Naive thymus-derived CD4-positive, alpha-beta T cell (primary cell): ENCODE measurements at regions not wholly inside any gene's neighbourhood (a gene's known extent, or its start where the extent isn't known, plus 50 kb on each side); places are given as distances from the start of the nearest gene placed in this dataset.
"Not testable (repeated sequence)": the region's sequence is repeated elsewhere in the genome, so short reads cannot be mapped to it uniquely, and the experiment has no call there.

ENCODE experiments used
- ATAC-seq: fragments of 150-1000 bp; cut with Tn5 transposase; 2 replicates; pipeline ENCODE4 v1.10.0; 2021; ENCODE audit warnings: mild to moderate bottlenecking, moderate library complexity
- CTCF ChIA-PET: fragments of 350-600 bp; sonication (Branson Sonifier 250); formaldehyde crosslinking; loops from one replicate; lab custom pipeline; 2021; ENCODE audit warnings: antibody characterized with exemption; lab: Charles Lee
- POLR2A ChIA-PET: fragments of 350-600 bp; sonication (Branson Sonifier 250); formaldehyde crosslinking; loops from one replicate; lab custom pipeline; 2021; ENCODE audit warnings: antibody characterized with exemption, inconsistent platforms; lab: Charles Lee
- DNase-seq, 9 donors: peaks; one replicate each; pipeline versions ENCODE4 v3.0.0 to v3.0.0-alpha.2; 2020 to 2022; ENCODE audit warnings: mixed read lengths in 1 of 9
- H3K27ac ChIP-seq: one replicate; pipeline ENCODE4 v1.7.0; 2013; ENCODE audit warnings: mild to moderate bottlenecking, low read depth, low read length, moderate library complexity
- H3K27me3 ChIP-seq, 2 donors: one replicate each; pipeline ENCODE4 v1.7.0; 2013; ENCODE audit warnings: low read length in 2 of 2, mild to moderate bottlenecking in 2 of 2, moderate library complexity in 2 of 2; ENCODE audit not compliant: control insufficient read depth in 2 of 2, insufficient read depth in 2 of 2
- H3K36me3 ChIP-seq, 3 experiments: 1 replicate in 2 of 3; 2 replicates in 1 of 3; pipeline ENCODE4 v1.7.0; 2013; ENCODE audit warnings: low read length in 3 of 3, mild to moderate bottlenecking in 3 of 3, moderate library complexity in 1 of 3; ENCODE audit not compliant: insufficient read depth in 3 of 3, control insufficient read depth in 2 of 3
- H3K4me1 ChIP-seq, 2 donors: one replicate each; pipeline ENCODE4 v1.7.0; 2013; ENCODE audit warnings: low read length in 2 of 2, mild to moderate bottlenecking in 2 of 2, moderate library complexity in 1 of 2; ENCODE audit not compliant: control insufficient read depth in 2 of 2, insufficient read depth in 2 of 2
- H3K4me3 ChIP-seq: 2 replicates; pipeline ENCODE4 v1.7.0; 2013; ENCODE audit warnings: mild to moderate bottlenecking, low read length
- H3K9me3 ChIP-seq, 3 experiments: 1 replicate in 2 of 3; 2 replicates in 1 of 3; pipeline ENCODE4 v1.7.0; 2013; ENCODE audit warnings: low read length in 3 of 3; ENCODE audit not compliant: control insufficient read depth in 2 of 3
- H3K27ac Mint-ChIP-seq, 9 donors: one replicate each; pipeline ENCODE4 v1.8.0; 2020 to 2022; ENCODE audit warnings: mixed read lengths in 9 of 9, mild to moderate bottlenecking in 8 of 9, moderate library complexity in 5 of 9, inconsistent platforms in 2 of 9
- H3K27me3 Mint-ChIP-seq, 5 donors: one replicate each; pipeline ENCODE4 v1.8.0; 2021 to 2022; ENCODE audit warnings: mixed read lengths in 5 of 5, mild to moderate bottlenecking in 1 of 5
- H3K36me3 Mint-ChIP-seq, 5 donors: one replicate each; pipeline ENCODE4 v1.8.0; 2020 to 2022; ENCODE audit warnings: mixed read lengths in 5 of 5, mild to moderate bottlenecking in 3 of 5, inconsistent platforms in 1 of 5
- H3K4me1 Mint-ChIP-seq, 7 donors: one replicate each; pipeline ENCODE4 v1.8.0; 2020 to 2022; ENCODE audit warnings: mixed read lengths in 7 of 7, mild to moderate bottlenecking in 3 of 7, inconsistent platforms in 1 of 7
- H3K4me3 Mint-ChIP-seq, 10 donors: one replicate each; pipeline ENCODE4 v1.8.0; 2020 to 2022; ENCODE audit warnings: mild to moderate bottlenecking in 10 of 10, mixed read lengths in 10 of 10, moderate library complexity in 6 of 10, inconsistent platforms in 2 of 10
- H3K9me3 Mint-ChIP-seq, 11 donors: one replicate each; pipeline ENCODE4 v1.8.0; 2020 to 2022; ENCODE audit warnings: mixed read lengths in 11 of 11, mild to moderate bottlenecking in 4 of 11, inconsistent platforms in 1 of 11, moderate library complexity in 1 of 11
- intact Hi-C, 2 donors: fragments of 100-400 bp; cut with micrococcal nuclease; formaldehyde crosslinking; loops; one replicate each; pipeline ENCODE4 v1.15.1; 2023

GRCh38 chr2:167749660-167750059, 497.7 kb downstream of the STK39 start:
- ChIA-PET CTCF (no interaction called here), POLR2A (no interaction called here)
- no peak overlapping the region for H3K4me3 Mint-ChIP-seq
- H3K9me3 Mint-ChIP-seq: peaks cover 0 to 2% (median 0%) of the 10 kb centered on the region in 11 donors
- Histone ChIP-seq H3K36me3 (no peaks in the 10 kb centered on the region), H3K4me1 (no peaks in the 10 kb centered on the region), H3K9me3 (no peaks in the 10 kb centered on the region), H3K27ac (no peak overlapping the region), H3K4me3 (no peak overlapping the region), H3K27me3 (peaks cover 0 to 4% of the 10 kb centered on the region in 2 donors)
- H3K36me3 Mint-ChIP-seq: no peaks in the 10 kb centered on the region
- no peak for ATAC-seq
- H3K4me1 Mint-ChIP-seq: no peaks in the 10 kb centered on the region
- no peak for DNase-seq
- intact Hi-C loops: no loop called here
- no peak overlapping the region for H3K27ac Mint-ChIP-seq
- peaks cover 4 to 23% (median 12%) of the 10 kb centered on the region in 5 donors for H3K27me3 Mint-ChIP-seq

- peaks cover 2 to 23% (median 12%) of the 10 kb centered on the region in 5 donors for H3K27me3 Mint-ChIP-seq
- ATAC-seq (no peak), DNase-seq (no peak)
- intact Hi-C loops: no loop called here
- H3K9me3 ChIP-seq: no peaks in the 10 kb centered on the region
- ChIA-PET POLR2A (no interaction called here), CTCF (no interaction called here)
- H3K9me3 Mint-ChIP-seq: peaks cover 0 to 2% (median 0%) of the 10 kb centered on the region in 11 donors
- no peak overlapping the region for H3K27ac ChIP-seq
- no peak overlapping the region for H3K27ac Mint-ChIP-seq
- H3K27me3 ChIP-seq: peaks cover 0 to 4% of the 10 kb centered on the region in 2 donors
- no peaks in the 10 kb centered on the region for H3K4me1 Mint-ChIP-seq
- H3K4me1 ChIP-seq: no peaks in the 10 kb centered on the region
- no peaks in the 10 kb centered on the region for H3K36me3 ChIP-seq
- no peaks in the 10 kb centered on the region for H3K36me3 Mint-ChIP-seq
- H3K4me3 Mint-ChIP-seq: no peak overlapping the region
- H3K4me3 ChIP-seq: no peak overlapping the region
Observed at GRCh38 chr2:167749016-167749415, 498.4 kb downstream of the STK39 start.

- H3K4me1 Mint-ChIP-seq: no peaks in the 10 kb centered on the region
- no peaks in the 10 kb centered on the region for H3K36me3 ChIP-seq
- no peak overlapping the region for H3K4me3 ChIP-seq
- H3K36me3 Mint-ChIP-seq: no peaks in the 10 kb centered on the region
- peaks cover 0 to 2% (median 0%) of the 10 kb centered on the region in 11 donors for H3K9me3 Mint-ChIP-seq
- H3K27ac ChIP-seq: no peak overlapping the region
- POLR2A ChIA-PET: no interaction called here
- H3K27me3 ChIP-seq: peaks cover 0 to 4% of the 10 kb centered on the region in 2 donors
- no peaks in the 10 kb centered on the region for H3K4me1 ChIP-seq
- CTCF ChIA-PET: no interaction called here
- no peaks in the 10 kb centered on the region for H3K9me3 ChIP-seq
- H3K27ac Mint-ChIP-seq: no peak overlapping the region
- ATAC-seq (no peak), DNase-seq (no peak)
- peaks cover 2 to 23% (median 12%) of the 10 kb centered on the region in 5 donors for H3K27me3 Mint-ChIP-seq
- intact Hi-C loops: no loop called here
- no peak overlapping the region for H3K4me3 Mint-ChIP-seq
Observed at GRCh38 chr2:167748536-167748935, 498.9 kb downstream of the STK39 start.

GRCh38 chr2:167745667-167746066, 501.7 kb downstream of the STK39 start:
- Histone ChIP-seq H3K27me3 (no peaks in the 10 kb centered on the region), H3K27ac (no peak overlapping the region), H3K4me1 (no peaks in the 10 kb centered on the region), H3K9me3 (no peaks in the 10 kb centered on the region), H3K36me3 (no peaks in the 10 kb centered on the region), H3K4me3 (no peak overlapping the region)
- H3K27ac Mint-ChIP-seq: no peak overlapping the region
- ChIA-PET POLR2A (no interaction called here), CTCF (no interaction called here)
- no peaks in the 10 kb centered on the region for H3K36me3 Mint-ChIP-seq
- ATAC-seq (no peak), DNase-seq (no peak)
- H3K4me1 Mint-ChIP-seq: no peaks in the 10 kb centered on the region
- H3K9me3 Mint-ChIP-seq: peaks cover 0 to 2% (median 0%) of the 10 kb centered on the region in 11 donors
- H3K27me3 Mint-ChIP-seq: peaks cover 2 to 23% (median 12%) of the 10 kb centered on the region in 5 donors
- intact Hi-C loops: no loop called here
- no peak overlapping the region for H3K4me3 Mint-ChIP-seq

- intact Hi-C loops, H3K27me3 ChIP-seq, H3K4me1 ChIP-seq, H3K36me3 ChIP-seq, H3K27me3 Mint-ChIP-seq, ATAC-seq, H3K4me3 Mint-ChIP-seq, H3K4me3 ChIP-seq, POLR2A ChIA-PET, H3K9me3 ChIP-seq, H3K9me3 Mint-ChIP-seq, H3K27ac Mint-ChIP-seq, DNase-seq, CTCF ChIA-PET, H3K4me1 Mint-ChIP-seq, H3K27ac ChIP-seq, H3K36me3 Mint-ChIP-seq: not testable (repeated sequence)
Observed at GRCh38 chr2:167739921-167740320, 507.5 kb downstream of the STK39 start.

- Mint-ChIP-seq H3K4me3 (no peak overlapping the region), H3K27ac (no peak overlapping the region), H3K27me3 (peaks cover 0 to 11% (median 6%) of the 10 kb centered on the region in 5 donors), H3K36me3 (no peaks in the 10 kb centered on the region), H3K4me1 (peaks cover 0 to 1% (median 0%) of the 10 kb centered on the region in 7 donors), H3K9me3 (peaks cover 0 to 3% (median 0%) of the 10 kb centered on the region in 11 donors)
- POLR2A ChIA-PET: no interaction called here
- Histone ChIP-seq H3K36me3 (no peaks in the 10 kb centered on the region), H3K4me3 (no peak overlapping the region), H3K9me3 (no peaks in the 10 kb centered on the region), H3K27ac (no peak overlapping the region), H3K27me3 (no peaks in the 10 kb centered on the region), H3K4me1 (no peaks in the 10 kb centered on the region)
- CTCF ChIA-PET: no interaction called here
- DNase-seq: no peak
- ATAC-seq: no peak
- intact Hi-C loops: no loop called here
Observed at GRCh38 chr2:167733747-167734146, 513.6 kb downstream of the STK39 start.

- Mint-ChIP-seq H3K9me3 (peaks cover 0 to 2% (median 0%) of the 10 kb centered on the region in 11 donors), H3K27me3 (peaks cover 0 to 11% (median 6%) of the 10 kb centered on the region in 5 donors), H3K27ac (no peak overlapping the region), H3K4me3 (no peak overlapping the region), H3K36me3 (no peaks in the 10 kb centered on the region), H3K4me1 (peaks cover 0 to 1% (median 0%) of the 10 kb centered on the region in 7 donors)
- no peak overlapping the region for H3K4me3 ChIP-seq
- DNase-seq: no peak
- ChIA-PET CTCF (no interaction called here), POLR2A (no interaction called here)
- H3K9me3 ChIP-seq: no peaks in the 10 kb centered on the region
- ATAC-seq: no peak
- intact Hi-C loops: no loop called here
- no peak overlapping the region for H3K27ac ChIP-seq
- H3K36me3 ChIP-seq: no peaks in the 10 kb centered on the region
- no peaks in the 10 kb centered on the region for H3K27me3 ChIP-seq
- H3K4me1 ChIP-seq: no peaks in the 10 kb centered on the region
Observed at GRCh38 chr2:167732326-167732725, 515.1 kb downstream of the STK39 start.
